AG20443 (cell line): ENCODE measurements at regions not wholly inside any gene's neighbourhood (a gene's known extent, or its start where the extent isn't known, plus 50 kb on each side); places are given as distances from the start of the nearest gene placed in this dataset.
A peak's percentile ranks its signal among the peaks of the same experiment; 100 is the strongest.
"Not testable (repeated sequence)": the region's sequence is repeated elsewhere in the genome, so short reads cannot be mapped to it uniquely, and the experiment has no call there.

Experiments
- DNase-seq: peaks from one replicate; pipeline ENCODE4 v3.0.0; 2012; ENCODE audit warnings: low spot score, mixed read lengths

GRCh38 chr2:207328944-207329386 is 163.2 kb upstream of the KLF7 start:
- no peak for DNase-seq

DNA sequence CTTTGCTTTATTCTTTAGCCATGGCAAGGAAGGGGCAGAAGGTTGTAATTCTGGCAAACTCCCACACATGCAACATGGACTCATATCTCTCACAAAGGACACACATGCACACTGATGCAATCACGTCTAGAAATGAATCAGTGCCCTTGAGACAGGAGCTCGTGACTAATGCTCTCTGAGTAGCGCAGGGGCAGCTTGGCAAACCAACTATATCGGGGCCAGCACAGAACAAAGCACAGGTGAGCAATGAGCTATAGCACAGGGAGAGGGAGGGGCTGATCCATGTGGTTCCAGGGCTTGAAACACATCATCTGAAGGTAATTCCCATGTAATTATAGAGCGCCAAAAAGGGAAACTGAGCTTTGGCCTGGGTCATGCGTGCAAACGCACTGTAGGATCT is 165.2 kb upstream of the KLF7 start:
- peak; percentile 71 for DNase-seq

- DNase-seq: no peak
Measured at GRCh38 chr2:207331674-207332073, 165.9 kb upstream of the KLF7 start.

DNA sequence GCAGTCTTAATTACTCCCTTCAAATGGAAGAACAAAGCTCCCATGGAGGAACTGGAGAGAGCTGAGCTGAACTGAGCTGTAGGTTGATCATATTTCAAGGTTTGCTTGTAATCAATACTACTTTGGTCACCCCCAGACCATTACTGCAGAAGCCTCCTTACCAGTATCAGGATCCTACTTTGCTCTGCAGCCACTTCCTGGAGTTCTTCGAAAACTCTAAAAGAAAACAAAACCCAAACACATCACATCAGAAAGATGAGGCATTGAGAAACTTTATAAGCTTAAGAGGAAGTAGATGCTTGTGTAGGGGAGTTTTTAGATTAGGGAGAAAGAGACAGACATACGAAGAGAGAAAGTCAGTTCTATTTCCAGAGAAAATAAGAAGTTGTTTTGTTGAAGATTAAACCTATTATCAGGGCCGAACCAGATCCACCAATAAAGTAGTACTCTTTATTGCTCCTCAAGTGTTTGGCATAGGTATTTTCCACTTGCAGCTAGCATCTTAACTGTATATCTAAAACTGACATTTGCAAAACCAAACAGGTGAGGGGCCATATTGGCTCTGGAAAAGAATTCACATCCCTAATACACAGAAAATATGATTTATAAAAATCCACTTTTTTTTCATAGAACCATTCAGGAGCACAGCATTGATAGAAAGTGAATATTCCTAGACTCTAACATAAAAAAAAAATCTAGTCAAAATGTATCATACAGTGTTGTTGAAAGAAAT is 166.9 kb upstream of the KLF7 start:
- DNase-seq: no peak

- no peak for DNase-seq
Measured at GRCh38 chr2:207333599-207334300, 168.0 kb upstream of the KLF7 start.

- DNase-seq: no peak
Measured at GRCh38 chr2:207334301-207334623, 168.5 kb upstream of the KLF7 start.

DNA sequence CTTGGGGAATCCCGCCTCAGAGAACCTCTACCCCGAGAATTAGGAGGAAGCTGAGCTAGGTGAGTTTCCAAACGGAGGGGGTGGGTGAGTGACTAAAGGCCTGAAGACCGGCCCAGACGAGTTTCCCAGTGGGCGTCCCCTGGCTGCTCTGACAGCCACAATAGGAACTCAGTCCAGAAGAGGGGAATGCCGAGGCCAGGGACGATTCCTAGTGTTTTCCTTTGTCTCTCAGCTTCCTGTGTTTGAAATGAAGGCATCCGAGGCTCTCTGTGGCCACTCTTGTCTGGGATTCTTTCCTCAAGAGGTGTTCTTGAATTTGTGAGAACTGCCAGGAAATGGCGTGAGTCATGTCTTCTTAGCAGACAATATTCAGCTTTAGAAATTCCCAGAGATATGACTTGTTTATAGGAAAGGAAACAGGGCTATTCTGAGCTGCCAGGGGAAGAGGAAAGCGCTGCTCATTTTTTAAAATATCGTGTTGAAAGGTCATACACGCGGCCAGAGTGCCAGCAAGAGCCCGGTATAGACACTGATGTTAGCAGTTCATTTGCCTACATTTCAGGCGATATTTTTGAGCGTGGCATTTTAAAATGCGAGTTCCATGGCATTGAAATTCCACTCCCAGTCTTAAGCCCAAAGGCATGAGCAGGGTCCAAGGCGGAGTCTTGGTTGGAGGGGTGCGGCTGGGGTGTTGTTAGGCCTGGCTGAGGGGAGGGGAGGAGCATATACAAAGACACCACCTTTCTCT is 169.1 kb upstream of the KLF7 start:
- DNase-seq: peak; percentile 91

GRCh38 chr2:207337234-207338219 is 171.8 kb upstream of the KLF7 start:
- DNase-seq: no peak

DNA sequence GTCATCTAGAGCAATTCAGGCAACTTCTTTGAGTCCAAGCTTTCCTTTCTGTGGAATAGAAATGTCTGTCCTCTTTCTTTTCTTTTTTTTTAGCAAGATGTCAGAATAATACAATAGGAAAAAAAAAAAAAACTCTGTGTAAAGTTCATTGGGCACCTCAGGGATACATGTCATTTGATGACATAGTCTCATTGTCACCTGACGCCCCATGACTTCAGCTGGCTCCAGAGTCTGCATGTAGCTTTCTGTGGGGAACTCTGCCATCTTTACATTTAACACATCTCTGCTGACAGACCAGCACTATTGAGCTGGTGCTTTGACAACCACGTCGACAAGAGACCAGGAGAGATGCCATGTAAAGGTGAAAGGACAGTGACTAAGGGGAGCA is 172.5 kb upstream of the KLF7 start:
- DNase-seq: no peak

DNA sequence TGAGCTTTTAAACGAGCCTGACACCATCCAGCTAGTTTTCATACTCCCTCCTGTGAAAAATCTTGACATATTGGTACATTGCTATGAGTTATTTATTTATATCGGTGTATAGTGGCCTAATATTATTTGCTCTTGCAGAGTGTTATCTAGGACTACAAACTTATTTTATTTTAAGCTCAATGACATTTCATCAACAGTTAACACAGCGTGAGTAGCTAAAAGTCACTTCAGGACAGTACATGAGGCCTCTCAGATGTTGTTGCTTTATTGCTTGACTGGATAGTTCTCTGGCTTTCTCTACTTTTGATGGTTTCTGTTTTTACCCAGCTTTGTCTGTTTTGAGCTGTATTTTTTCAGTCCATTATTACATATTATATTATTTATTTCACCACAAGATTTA is 172.9 kb upstream of the KLF7 start:
- no peak for DNase-seq

GRCh38 chr2:207341112-207341750 is 175.5 kb upstream of the KLF7 start:
- no peak for DNase-seq

DNA sequence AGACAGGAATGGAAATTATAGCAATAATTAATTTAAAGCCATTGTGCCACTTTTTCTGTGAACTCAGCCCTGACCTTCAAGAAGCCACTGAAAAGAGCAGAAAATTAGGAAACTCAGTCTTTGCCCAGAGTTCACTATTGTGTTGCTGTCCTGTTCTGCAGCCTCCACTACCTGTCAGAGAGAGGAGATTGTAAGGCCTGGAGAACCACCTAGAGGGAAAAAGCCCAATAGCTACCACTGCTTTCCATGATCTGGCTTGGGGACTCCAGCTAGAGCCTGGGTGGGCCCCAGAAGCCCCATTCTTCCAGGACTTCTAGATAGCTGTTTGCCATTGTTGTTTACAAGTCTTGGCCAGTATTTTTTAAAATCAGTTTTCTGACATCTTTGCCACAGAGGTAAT is 176.1 kb upstream of the KLF7 start:
- no peak for DNase-seq

DNA sequence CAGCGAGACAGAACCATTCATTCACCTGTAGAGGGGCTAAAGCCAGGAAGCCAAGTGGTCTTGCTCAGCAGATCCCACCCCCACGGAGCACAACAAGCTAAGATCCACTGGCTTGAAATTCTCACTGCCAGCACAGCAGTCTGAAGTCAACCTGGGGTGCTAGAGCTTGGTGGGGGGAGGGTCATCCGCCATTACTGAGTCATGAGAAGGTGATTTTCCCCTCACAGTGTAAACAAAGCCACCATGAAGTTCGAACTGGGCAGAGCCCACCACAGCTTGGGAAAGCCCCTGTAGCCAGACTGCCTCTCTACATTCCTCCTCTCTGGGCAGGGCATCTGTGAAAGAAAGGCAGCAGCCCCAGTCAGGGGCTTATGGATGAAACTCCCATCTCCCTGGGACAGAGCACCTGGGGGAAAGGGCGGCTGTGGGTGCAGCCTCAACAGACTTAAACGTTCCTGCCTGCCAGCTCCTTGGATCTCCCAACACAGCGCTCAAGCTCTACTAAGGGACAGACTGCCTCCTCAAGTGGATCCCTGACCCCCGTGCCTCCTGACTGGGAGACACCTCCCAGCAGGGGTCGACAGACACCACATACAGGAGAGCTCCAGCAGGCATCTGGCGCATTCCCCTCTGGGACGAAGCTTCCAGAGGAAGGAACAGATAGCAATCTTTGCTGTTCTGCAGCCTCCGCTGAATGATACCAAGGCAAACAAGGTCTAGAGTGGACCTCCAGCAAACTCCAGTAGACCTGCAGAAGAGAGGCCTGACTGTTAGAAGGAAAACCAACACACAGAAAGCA is 179.0 kb upstream of the KLF7 start:
- DNase-seq: not testable (repeated sequence)

- no peak for DNase-seq
Measured at GRCh38 chr2:207351171-207351570, 178.6 kb upstream of the CREB1 start.

DNA sequence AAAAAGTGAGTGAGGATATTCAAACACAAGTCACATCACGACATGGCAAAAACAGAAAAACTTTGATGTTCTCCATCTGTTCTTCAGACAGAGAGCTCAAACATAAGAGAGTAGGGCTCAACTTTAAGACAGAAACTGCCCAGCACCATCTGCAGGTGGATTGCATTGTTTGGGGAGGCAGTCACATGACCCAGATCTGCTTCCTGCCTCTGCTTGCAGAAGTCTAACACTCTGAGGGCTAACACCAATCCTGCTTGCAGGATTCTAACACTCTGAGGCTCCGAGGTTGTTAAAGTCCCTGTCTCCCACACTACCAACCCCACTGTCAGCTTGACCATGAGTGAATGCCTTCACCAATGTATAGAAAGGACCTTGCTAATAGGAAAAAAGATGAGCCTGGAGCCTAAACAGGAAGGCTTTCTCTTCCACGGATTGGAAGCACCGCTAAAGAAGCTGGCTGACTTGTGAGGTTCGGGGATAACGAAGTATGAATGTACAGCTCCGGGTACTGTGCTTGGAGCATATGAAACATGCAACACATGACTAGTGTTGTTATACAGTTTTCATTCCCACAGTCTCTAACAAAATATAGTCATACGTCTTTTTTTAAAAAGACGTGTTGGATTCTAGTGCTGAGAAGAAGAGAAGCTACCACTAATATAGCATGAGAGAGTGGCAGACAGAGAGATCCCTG is 176.6 kb upstream of the CREB1 start:
- peak; percentile 55 for DNase-seq

DNA sequence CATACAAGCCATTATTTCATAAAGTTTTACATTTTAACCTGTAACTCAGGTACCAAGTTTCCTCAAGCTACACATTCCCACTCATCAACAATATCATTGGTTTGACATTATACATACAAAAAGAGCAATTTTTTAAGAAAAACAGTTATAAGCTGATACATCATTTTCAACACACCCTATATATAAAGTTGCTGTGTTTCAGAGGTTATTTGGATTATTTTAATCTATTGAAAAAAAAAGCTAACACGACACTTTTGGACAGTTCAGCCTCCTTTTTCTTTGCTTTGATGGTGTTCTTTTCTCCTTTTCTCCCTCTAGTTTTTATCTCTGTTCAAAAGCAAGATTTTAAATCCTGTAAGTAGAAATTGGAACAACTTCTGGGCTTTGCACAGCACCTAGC is 175.9 kb upstream of the CREB1 start:
- no peak for DNase-seq

GRCh38 chr2:207354462-207354861 is 175.3 kb upstream of the CREB1 start:
- DNase-seq: no peak

- DNase-seq: no peak
Measured at GRCh38 chr2:207356567-207356966, 173.2 kb upstream of the CREB1 start.

- no peak for DNase-seq
Measured at GRCh38 chr2:207357216-207357615, 172.5 kb upstream of the CREB1 start.

GRCh38 chr2:207362716-207363115 is 167.0 kb upstream of the CREB1 start:
- no peak for DNase-seq
